ENCODE measurements at regions not wholly inside any gene's neighbourhood (a gene's known extent, or its start where the extent isn't known, plus 50 kb on each side); places are given as distances from the start of the nearest gene placed in this dataset.
A peak's percentile ranks its signal among the peaks of the same experiment; 100 is the strongest.

GRCh38 chr12:115756271-115756670 is 521.2 kb downstream of the MED13L start:
- ATAC-seq (ENCODE audit: insufficient read depth, low FRiP score) (no peak), DNase-seq (peak in 1 of 3 donors; percentile 29)
- Histone ChIP-seq H3K27ac (ENCODE audit: low read depth in 1 of 2, low read length in 1 of 2) (no peak overlapping the region), H3K36me3 (ENCODE audit: control insufficient read depth in 4 of 4, insufficient read depth in 4 of 4, low read length in 4 of 4) (no peaks in the 10 kb centered on the region), H3K9ac (ENCODE audit: insufficient read depth in 1 of 2, low read length in 2 of 2) (no peak overlapping the region), H3K4me3 (no peak overlapping the region), H3K27me3 (ENCODE audit: control insufficient read depth in 3 of 3, insufficient read depth in 3 of 3, low read length in 2 of 3) (peaks cover 0 to 25% (median 2%) of the 10 kb centered on the region in 3 donors), H3K9me3 (ENCODE audit: control insufficient read depth in 4 of 4, insufficient read depth in 3 of 4, low read length in 3 of 4) (no peaks in the 10 kb centered on the region), H3K4me1 (ENCODE audit: control insufficient read depth in 5 of 5, insufficient read depth in 5 of 5, low read length in 5 of 5) (peaks cover 0 to 28% (median 5%) of the 10 kb centered on the region in 5 donors)
- WGBS, 2 donors, result 48 to 52% methylated on average over 4 of the region's 4 CpGs
- no peak for TF ChIP-seq CTCF (IDR thresholded peaks at IDR 0.05; ENCODE audit: control extremely low read depth, extremely low read depth)

DNA sequence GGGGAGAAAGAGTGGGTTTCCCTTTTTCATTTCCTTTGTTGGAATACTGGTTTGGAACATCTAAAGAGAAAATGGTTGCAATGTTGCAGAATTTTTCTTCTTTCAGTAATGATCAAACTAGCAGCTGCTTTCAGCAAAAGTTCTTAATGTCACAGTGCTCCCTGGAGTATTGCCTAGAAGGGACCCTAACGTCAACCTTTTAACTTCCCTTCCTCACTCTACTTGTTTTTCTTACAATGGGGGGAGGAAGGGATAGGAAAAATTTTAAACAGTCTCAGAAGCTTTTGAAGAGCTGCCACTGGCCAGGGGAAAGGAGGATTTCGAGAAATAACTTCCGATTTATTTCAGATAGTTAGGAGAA is 521.8 kb downstream of the MED13L start:
- 15 to 22% methylated on average over 3 of the region's 3 CpGs for WGBS, 2 donors
- ATAC-seq (ENCODE audit: insufficient read depth, low FRiP score) (no peak), DNase-seq (peak in 2 of 3 donors; percentile 58 to 68)
- Histone ChIP-seq H3K9me3 (ENCODE audit: control insufficient read depth in 4 of 4, insufficient read depth in 3 of 4, low read length in 3 of 4) (no peaks in the 10 kb centered on the region), H3K4me3 (no peak overlapping the region), H3K36me3 (ENCODE audit: control insufficient read depth in 4 of 4, insufficient read depth in 4 of 4, low read length in 4 of 4) (no peaks in the 10 kb centered on the region), H3K4me1 (ENCODE audit: control insufficient read depth in 5 of 5, insufficient read depth in 5 of 5, low read length in 5 of 5) (peaks cover 0 to 28% (median 5%) of the 10 kb centered on the region in 5 donors), H3K27ac (ENCODE audit: low read depth in 1 of 2, low read length in 1 of 2) (no peak overlapping the region), H3K27me3 (ENCODE audit: control insufficient read depth in 3 of 3, insufficient read depth in 3 of 3, low read length in 2 of 3) (peaks cover 0 to 24% (median 2%) of the 10 kb centered on the region in 3 donors), H3K9ac (ENCODE audit: insufficient read depth in 1 of 2, low read length in 2 of 2) (peak overlapping the region in 1 of 2 donors; percentile 57)
- TF ChIP-seq CTCF (IDR thresholded peaks at IDR 0.05; ENCODE audit: control extremely low read depth, extremely low read depth), result no peak

DNA sequence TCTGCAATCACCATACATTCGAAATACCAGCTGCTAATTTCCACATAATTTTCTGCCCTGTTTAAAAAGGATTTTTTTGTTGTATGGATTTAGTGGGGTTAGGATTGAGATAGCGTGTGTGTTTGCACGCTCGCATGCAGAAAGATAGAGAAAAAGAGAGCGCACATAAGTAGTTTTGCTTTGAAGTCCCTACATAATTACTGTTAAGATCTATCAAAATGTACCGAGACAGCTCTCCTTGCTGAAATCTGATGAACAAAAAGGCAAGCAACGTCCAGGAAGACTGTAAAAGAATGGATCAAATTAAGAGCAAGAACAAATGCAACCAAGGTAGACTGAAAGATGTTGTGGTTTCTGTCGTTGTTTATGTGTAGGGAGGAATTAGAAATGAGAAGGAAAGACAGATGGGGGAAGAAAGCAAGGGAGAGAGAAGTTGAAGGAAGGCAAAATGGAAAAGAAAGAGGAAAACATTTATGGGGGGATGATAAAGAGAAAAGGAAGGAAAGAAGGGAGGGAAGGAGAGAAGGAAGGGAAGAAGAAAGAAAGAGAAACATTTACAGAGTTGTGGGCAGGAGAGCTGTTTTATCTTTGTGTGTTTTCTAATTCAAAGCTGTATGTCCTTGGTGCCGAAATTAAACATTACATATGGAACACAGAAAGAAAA is 522.3 kb downstream of the MED13L start:
- DNase-seq (peak in 2 of 3 donors; percentile 30 to 32), ATAC-seq (ENCODE audit: insufficient read depth, low FRiP score) (no peak)
- no peaks in the 10 kb centered on the region for H3K36me3 ChIP-seq (ENCODE audit: control insufficient read depth in 4 of 4, insufficient read depth in 4 of 4, low read length in 4 of 4)
- peaks cover 0 to 24% (median 2%) of the 10 kb centered on the region in 3 donors for H3K27me3 ChIP-seq (ENCODE audit: control insufficient read depth in 3 of 3, insufficient read depth in 3 of 3, low read length in 2 of 3)
- H3K4me1 ChIP-seq (ENCODE audit: control insufficient read depth in 5 of 5, insufficient read depth in 5 of 5, low read length in 5 of 5), result peaks cover 0 to 28% (median 5%) of the 10 kb centered on the region in 5 donors
- H3K9me3 ChIP-seq (ENCODE audit: control insufficient read depth in 4 of 4, insufficient read depth in 3 of 4, low read length in 3 of 4), result no peaks in the 10 kb centered on the region
- no peak for TF ChIP-seq CTCF (IDR thresholded peaks at IDR 0.05; ENCODE audit: control extremely low read depth, extremely low read depth)
- no peak overlapping the region for H3K4me3 ChIP-seq
- H3K27ac ChIP-seq (ENCODE audit: low read depth in 1 of 2, low read length in 1 of 2), result no peak overlapping the region
- peak overlapping the region in 1 of 2 donors; percentile 57 for H3K9ac ChIP-seq (ENCODE audit: insufficient read depth in 1 of 2, low read length in 2 of 2)
- WGBS, 2 donors, result 54 to 61% methylated on average over 9 of the region's 9 CpGs
